ENCODE measurements at regions not wholly inside any gene's neighbourhood (a gene's known extent, or its start where the extent isn't known, plus 50 kb on each side); places are given as distances from the start of the nearest gene placed in this dataset.

DNA sequence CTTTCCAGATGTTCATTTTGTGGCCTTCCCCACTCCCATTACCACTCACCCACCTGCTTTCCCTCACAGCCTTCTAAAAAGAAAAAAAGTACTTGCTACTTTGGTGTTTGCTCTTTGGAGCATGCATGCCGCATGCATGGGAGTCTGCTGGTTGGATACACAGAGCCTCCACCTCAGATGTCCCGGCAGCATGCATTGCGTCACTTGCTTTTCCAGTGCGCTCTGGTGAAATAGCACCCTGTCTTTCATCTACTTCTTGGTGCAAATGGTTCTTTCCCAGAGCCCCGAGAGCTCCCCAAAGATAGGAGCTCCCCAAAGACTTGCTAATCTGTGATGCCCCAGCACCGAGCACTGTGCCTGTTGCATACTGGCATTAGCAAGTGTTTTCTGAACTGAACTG is 333.2 kb upstream of the ZNF507 start:
- DNase-seq = no peak

DNA sequence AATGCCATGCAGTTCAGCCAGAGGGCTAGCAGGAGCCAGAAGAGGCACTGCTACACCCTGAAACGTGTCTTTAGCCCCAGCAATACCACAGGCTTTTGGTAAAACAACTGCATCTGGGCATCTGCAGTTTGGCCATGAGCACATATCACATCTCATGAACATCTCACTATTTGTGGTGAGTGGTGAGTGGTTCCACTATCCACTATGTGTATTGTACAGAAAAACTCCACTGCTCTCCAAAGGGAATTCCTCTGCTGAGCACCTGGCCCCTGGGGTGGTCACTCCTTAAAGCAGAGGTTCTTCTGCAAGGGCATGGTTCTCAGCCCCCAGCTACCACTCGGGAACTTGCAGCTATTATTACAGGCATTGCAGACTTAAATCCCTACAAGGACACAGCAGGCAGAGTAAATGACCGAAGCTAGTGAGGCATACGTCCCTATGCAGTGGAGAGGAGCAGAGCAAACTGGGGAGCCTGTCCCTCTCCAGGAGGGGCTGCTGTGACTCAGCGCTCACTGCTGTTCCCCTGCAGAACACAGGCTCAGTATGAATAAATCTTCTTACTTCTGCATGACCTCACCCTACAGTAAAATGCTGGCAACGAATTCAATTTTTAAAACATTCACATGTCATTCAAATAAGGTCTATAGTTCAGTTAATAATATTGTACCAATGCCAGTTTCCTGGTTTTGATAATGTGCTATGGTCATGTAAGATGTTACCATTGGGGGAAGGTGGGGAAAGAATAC is 332.4 kb upstream of the ZNF507 start:
- no peak for DNase-seq

DNA sequence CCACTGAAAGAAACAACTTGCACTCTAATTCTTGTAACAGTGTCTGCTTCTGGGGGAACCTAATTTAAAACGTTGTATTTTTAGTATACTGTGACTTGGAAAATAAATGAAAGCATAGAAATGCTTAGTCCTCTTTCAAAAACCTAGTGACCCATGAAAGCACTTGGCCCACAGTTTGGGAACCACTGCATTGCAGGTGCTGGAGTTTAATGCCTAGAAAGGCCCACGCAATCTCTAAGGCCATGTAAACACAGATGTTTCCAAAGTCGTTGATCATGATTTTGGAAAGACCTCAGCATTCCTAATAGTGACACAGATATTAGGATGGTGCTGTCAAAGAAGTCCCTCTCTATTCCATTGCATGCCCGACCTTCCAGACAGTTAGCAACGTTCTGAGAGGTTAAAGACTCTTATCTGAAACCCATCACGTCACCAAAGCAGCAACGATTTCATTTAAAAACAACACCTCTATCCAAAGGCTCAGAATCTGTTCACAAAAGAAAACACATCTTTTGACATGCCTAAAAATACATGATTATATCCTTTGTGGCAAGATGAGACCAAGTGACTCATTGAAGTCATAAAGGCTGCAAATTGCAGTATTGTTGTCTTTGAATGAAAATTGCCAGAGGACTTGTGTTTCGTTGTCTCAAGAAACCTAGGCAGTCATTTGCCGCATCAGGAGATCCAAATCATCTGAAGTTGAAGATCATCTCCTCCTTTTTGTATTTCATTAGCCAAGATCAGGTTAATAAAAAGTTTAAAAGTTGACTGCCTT is 328.0 kb upstream of the ZNF507 start:
- DNase-seq = no peak

GRCh38 chr19:32018014-32018413 is 327.4 kb upstream of the ZNF507 start:
- no peak for DNase-seq

GRCh38 chr19:32020538-32020937 is 324.9 kb upstream of the ZNF507 start:
- DNase-seq = no peak

DNA sequence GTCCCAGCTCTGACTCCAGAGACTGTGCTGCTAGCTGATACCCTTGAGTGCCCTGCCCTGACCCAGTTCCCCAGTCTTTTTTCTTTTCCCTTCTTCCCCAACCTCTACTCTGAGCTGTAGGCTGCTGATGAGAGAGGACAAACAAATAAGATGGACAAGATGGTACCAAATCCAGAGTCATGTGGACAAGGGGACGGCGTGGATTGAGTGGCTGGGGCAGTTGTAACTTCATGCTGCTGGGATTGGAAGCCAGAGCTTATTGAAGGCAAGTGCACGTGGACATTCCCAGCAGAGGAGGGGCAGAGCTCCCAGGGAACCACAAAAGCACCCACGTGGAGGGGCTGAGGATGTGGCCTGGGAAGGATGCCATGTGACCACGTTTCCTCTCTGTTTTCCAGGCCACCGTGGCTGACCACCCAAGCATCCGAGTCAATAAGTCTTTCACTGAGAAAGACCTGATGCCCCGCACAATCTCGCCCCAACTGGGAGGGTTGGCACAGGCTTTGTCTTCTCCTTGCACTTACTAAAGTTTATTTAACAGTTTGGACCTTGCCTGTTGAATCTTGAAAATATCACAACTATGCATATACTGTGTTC is 323.3 kb upstream of the ZNF507 start:
- DNase-seq = no peak

- no peak for DNase-seq
Observed at GRCh38 chr19:32022731-32023563, 322.5 kb upstream of the ZNF507 start.

- DNase-seq = no peak
Observed at GRCh38 chr19:32023564-32023832, 321.9 kb upstream of the ZNF507 start.

- DNase-seq = no peak
Observed at GRCh38 chr19:32029235-32029634, 316.2 kb upstream of the ZNF507 start.

DNA sequence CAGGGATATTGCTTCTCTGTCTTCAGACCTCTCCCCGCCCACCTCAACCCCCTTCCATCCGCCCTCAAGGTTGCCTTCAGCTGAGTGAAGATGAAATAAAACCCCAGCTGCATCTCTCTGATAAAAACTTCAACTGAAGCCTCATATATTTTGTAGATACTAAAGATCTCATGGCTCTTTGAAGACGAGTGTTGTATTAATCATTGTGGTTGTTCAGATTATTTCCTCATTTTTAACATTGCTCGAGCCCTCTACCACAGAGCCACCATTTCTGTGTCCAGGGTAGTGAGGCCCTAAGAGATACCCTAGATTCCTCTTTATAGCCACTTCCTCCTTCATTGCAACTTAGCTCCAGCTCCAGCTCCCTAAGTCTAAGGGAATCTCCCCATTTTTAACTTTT is 312.8 kb upstream of the ZNF507 start:
- DNase-seq = no peak

GRCh38 chr19:32035626-32036025 is 309.8 kb upstream of the ZNF507 start:
- DNase-seq = no peak

DNA sequence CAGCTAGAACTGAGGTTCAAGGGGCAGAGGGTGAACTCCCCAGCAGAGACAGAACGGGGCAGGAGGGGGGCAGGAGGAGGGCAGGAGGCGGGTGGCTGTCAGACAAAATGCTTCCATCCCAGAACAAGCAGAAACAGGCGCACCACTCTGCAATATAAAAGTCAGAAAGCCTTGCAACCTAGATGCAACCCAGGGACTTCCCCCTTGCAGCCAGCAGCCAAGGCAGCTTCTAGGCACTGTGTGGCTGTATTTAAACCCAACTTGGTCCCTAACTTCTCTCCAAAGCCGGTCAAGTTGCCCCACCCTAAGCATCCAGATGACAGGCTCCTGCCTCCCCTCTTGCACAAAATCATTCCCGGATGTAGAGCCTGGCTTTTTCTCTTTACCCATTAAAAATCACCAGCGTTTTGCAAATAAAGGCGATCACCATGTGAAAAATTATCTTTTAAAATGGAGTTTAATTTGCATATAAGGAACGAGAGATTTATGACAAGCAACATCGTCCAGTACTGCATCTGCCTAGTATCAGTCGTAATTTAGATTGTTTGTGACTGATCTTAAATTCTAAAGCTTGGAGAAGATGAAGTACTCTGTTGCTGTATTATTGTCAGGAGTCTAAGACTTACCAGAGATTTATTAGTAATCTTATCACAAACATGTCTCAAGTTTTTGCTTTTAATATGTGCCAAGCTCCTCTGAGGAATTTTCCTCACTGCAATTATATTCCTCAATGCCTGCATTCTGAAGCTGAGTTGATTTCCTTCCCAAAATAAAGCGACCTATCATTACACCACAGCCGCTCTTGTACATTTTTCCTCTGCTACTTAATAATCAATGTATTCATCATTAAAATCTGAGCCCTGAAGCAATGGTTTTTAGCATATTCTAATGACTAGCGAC is 307.1 kb upstream of the ZNF507 start:
- DNase-seq = no peak

DNA sequence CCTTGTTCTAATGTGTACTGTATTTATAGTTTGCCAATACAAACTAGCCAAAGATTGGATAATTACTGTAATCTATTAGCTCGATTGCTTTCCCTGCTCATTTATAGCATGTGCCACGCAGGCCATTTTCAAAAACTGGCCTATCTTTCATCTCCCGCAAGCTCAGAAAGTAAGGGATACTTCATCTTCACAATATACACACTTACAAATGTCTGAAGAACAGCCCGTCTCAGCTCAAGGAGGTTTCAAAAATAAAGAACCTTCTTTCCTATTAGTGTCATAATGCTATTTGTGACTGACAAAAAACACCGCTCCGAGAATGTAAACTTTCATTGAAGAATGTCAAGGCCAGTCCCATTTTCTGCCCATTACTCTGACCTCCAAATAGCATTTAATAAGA is 306.4 kb upstream of the ZNF507 start:
- no peak for DNase-seq

- DNase-seq = no peak
Observed at GRCh38 chr19:32039440-32039839, 306.0 kb upstream of the ZNF507 start.

- no peak for DNase-seq
Observed at GRCh38 chr19:32040236-32040635, 305.2 kb upstream of the ZNF507 start.

- DNase-seq = no peak
Observed at GRCh38 chr19:32041681-32042292, 303.6 kb upstream of the ZNF507 start.

DNA sequence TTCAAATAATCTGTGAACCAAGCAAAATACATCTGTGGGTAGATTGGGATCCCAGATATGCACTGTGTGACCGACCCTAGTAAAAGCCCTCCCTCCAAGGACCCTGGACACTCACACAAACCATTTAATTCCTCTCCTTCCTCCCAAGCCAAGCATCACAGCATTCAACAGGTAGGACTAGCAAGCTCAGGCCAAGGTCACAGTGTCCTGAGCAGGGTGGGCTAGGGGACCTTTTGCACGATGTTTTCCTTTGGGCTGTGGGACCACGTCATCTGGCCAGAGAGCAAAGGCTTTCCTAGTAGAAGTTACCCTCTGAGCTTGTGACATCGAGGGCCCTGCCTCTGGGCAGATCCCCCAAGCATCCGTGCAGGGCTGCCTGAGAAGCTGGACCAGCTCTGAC is 297.6 kb upstream of the ZNF507 start:
- DNase-seq = no peak

DNA sequence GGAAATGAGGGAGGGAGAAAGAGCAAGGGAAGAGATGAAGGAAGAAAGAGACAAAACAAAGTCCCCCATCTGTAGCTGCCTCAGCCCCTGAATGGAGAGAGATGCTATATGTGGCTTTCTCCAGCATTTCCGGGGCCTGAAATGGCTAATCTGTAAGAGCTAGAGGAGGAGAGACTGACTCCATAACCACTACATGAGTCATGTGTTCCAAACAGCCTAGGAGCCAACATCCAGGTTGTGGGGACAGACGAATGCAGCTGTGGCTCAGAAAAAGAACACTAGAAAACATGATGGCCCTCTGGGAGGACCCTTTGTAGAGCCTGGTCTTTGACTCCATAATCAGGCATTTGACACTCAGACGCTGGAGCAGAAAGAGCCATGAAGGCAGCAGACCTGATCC is 292.0 kb upstream of the ZNF507 start:
- DNase-seq = no peak

DNA sequence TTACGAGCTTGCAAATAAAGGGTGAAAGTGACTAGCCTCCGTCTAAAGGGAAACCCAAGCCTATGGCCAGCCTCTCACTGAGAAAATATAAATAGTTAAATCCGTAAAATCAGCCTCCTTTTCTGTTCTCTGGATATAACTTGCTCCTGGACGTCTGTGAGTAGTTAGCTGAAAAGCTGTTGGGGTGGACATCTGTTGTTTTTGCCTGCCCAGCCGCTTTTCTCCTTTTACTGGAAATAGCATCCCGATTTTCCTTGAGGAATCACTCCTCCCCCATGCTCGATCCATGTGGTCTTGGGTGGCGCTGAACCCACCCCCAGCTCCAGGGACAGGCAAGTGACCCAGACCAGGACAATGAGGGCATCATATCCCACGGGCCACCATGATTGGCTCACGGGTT is 291.5 kb upstream of the ZNF507 start:
- no peak for DNase-seq

GRCh38 chr19:32058131-32058530 is 287.3 kb upstream of the ZNF507 start:
- no peak for DNase-seq

GRCh38 chr19:32061315-32061714 is 284.1 kb upstream of the ZNF507 start:
- no peak for DNase-seq

DNA sequence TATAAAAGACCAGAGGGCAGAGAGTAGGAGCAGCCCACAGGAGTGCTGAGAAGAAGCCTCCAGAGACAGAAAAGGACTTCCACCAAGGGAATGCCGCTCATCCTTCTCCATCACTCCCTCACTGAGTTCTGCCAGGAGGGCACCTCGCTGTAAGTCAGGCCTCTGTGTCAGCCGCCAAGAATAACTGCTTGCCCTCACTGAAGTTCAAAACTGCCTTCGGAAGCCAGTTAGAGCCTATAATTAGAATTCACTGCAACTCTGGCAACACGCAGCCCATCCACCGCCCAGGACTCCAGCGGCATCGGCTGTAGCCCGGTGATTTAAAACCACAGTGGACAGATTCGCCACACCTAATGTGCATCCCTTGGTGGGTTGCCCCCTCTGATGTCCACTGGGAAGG is 281.8 kb upstream of the ZNF507 start:
- no peak for DNase-seq

Measured in NCI-H146 (cell line).